ENCODE measurements at regions not wholly inside any gene's neighbourhood (a gene's known extent, or its start where the extent isn't known, plus 50 kb on each side); places are given as distances from the start of the nearest gene placed in this dataset.

- no peak for DNase-seq (ENCODE audit: low read depth)
- no peak overlapping the region for H3K4me3 ChIP-seq (ENCODE audit: control insufficient read depth, low read depth, low read length)
- TF ChIP-seq CTCF (IDR thresholded peaks at IDR 0.05; ENCODE audit: control insufficient read depth, insufficient read depth, low read depth, low read length, missing control alignments): no peak
Measured at GRCh38 chr7:36023033-36023560, 130.0 kb upstream of the EEPD1 start.

- no peak for DNase-seq (ENCODE audit: low read depth)
- H3K4me3 ChIP-seq (ENCODE audit: control insufficient read depth, low read depth, low read length): no peak overlapping the region
- TF ChIP-seq CTCF (IDR thresholded peaks at IDR 0.05; ENCODE audit: control insufficient read depth, insufficient read depth, low read depth, low read length, missing control alignments): no peak
Measured at GRCh38 chr7:36025190-36025589, 127.9 kb upstream of the EEPD1 start.

GRCh38 chr7:36029311-36029710 lies 123.7 kb upstream of the EEPD1 start:
- DNase-seq (ENCODE audit: low read depth): no peak
- no peak overlapping the region for H3K4me3 ChIP-seq (ENCODE audit: control insufficient read depth, low read depth, low read length)
- TF ChIP-seq CTCF (IDR thresholded peaks at IDR 0.05; ENCODE audit: control insufficient read depth, insufficient read depth, low read depth, low read length, missing control alignments): no peak

GRCh38 chr7:36029853-36030515 lies 123.1 kb upstream of the EEPD1 start:
- no peak for TF ChIP-seq CTCF (IDR thresholded peaks at IDR 0.05; ENCODE audit: control insufficient read depth, insufficient read depth, low read depth, low read length, missing control alignments)
- no peak for DNase-seq (ENCODE audit: low read depth)
- no peak overlapping the region for H3K4me3 ChIP-seq (ENCODE audit: control insufficient read depth, low read depth, low read length)

- no peak for DNase-seq (ENCODE audit: low read depth)
- TF ChIP-seq CTCF (IDR thresholded peaks at IDR 0.05; ENCODE audit: control insufficient read depth, insufficient read depth, low read depth, low read length, missing control alignments): no peak
- no peak overlapping the region for H3K4me3 ChIP-seq (ENCODE audit: control insufficient read depth, low read depth, low read length)
Measured at GRCh38 chr7:36032361-36032818, 120.7 kb upstream of the EEPD1 start.

- no peak for TF ChIP-seq CTCF (IDR thresholded peaks at IDR 0.05; ENCODE audit: control insufficient read depth, insufficient read depth, low read depth, low read length, missing control alignments)
- DNase-seq (ENCODE audit: low read depth): no peak
- H3K4me3 ChIP-seq (ENCODE audit: control insufficient read depth, low read depth, low read length): no peak overlapping the region
Measured at GRCh38 chr7:36034020-36034419, 119.0 kb upstream of the EEPD1 start.
